Right lobe of liver (tissue), 6 donors: ENCODE measurements at regions not wholly inside any gene's neighbourhood (a gene's known extent, or its start where the extent isn't known, plus 50 kb on each side); places are given as distances from the start of the nearest gene placed in this dataset.

Experiments used
- ATAC-seq, 4 donors: fragments of 200-7000 bp; cut with Tn5 transposase; one replicate each; pipeline ENCODE4 v1.9.1; 2020; ENCODE audit warnings: mild to moderate bottlenecking in 4 of 4, moderate library complexity in 4 of 4
- DNase-seq, 3 donors: peaks; one replicate each; pipeline ENCODE4 v3.0.0-alpha.2; 2020
- H3K27ac ChIP-seq, 3 donors: fragments of 200-600 bp; one replicate each; pipeline ENCODE4 v1.8.0; 2022
- H3K27me3 ChIP-seq, 2 donors: fragments of 200-600 bp; one replicate each; pipeline ENCODE4 v1.8.0; 2022
- H3K36me3 ChIP-seq, 4 donors: fragments of 200-600 bp; sonication (generic) in 1 of 4; one replicate each; pipeline versions ENCODE4 v1.5.1 to v1.8.0; 2017 to 2022; ENCODE audit warnings: control low read depth in 1 of 4
- H3K4me1 ChIP-seq, 4 donors: fragments of 200-600 bp; sonication (generic) in 1 of 4; one replicate each; pipeline versions ENCODE4 v1.5.1 to v1.8.0; 2017 to 2022; ENCODE audit warnings: control low read depth in 1 of 4
- H3K4me3 ChIP-seq, 3 donors: fragments of 200-600 bp; one replicate each; pipeline ENCODE4 v1.8.0; 2022
- H3K9me3 ChIP-seq, 4 donors: fragments of 200-600 bp; sonication (generic) in 1 of 4; one replicate each; pipeline versions ENCODE4 v1.5.1 to v1.8.0; 2017 to 2022; ENCODE audit warnings: control low read depth in 1 of 4
- POLR2A ChIP-seq: fragments of 450-650 bp; IDR thresholded peaks from one replicate; pipeline ENCODE4 v1.6.1; 2017; ENCODE audit warnings: antibody characterized with exemption, mild to moderate bottlenecking
- WGBS: methylation state at CpG from one replicate; pipeline ENCODE4 v1.1.6; 2018; ENCODE audit warnings: low coverage, low lambda C conversion rate; ENCODE audit not compliant: insufficient coverage; ENCODE audit errors: missing lambda C conversion rate; 5-methylcytosine and 5-hydroxymethylcytosine counted together
- intact Hi-C, 2 donors: fragments of 100-400 bp; cut with DNase I; formaldehyde crosslinking; loops; one replicate each; pipeline versions ENCODE4 v1.11.2 to v1.14.1; 2022
- TF ChIP-seq, protein P1 (sequence below), 4 donors: fragments of 200-600 bp in 3 of 4; fragments of 450-650 bp in 1 of 4; IDR thresholded peaks; one replicate each; pipeline versions ENCODE4 v1.5.1 to v1.8.0; 2016 to 2022; ENCODE audit warnings: antibody characterized with exemption in 4 of 4, mild to moderate bottlenecking in 2 of 4
- donor health status: DM: no; HTN: yes; CAD: no.
- donor health status: DM: no; HTN: no; CAD: no.
- donor health status: DM: no; HTN: no; CAD: no.
- donor health status: DM: no; HTN: yes; CAD: no.
- donor health status: DM: no; HTN: yes; CAD: no.

DNA sequence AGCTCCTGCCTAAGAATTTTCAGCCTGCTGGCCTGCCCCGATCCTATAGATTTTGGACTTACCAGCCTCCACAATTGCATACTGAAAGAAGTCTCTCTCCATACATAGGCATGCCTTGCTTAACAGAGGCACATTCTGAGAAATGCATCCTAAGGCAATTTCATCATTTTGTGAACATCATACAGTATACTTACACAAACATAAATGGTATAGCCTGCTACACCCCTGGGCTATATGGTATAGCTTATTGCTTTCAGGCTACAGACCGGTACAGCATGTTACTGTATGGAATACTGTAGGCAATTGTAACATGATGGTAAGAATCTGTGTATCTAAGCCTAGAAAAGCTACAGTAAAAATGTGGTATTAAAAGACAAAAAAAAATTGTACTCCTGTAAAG lies 174.7 kb downstream of the NRIP1 start:
- DNase-seq (no peak), ATAC-seq (no peak)
- H3K27me3 ChIP-seq, result no peaks in the 10 kb centered on the region

GRCh38 chr21:14889080-14889810 lies 175.6 kb downstream of the NRIP1 start:
- no peaks in the 10 kb centered on the region for H3K9me3 ChIP-seq
- DNase-seq, result peak in 2 of 3 donors; percentile 29 to 66
- ATAC-seq, result peak; percentile 73 to 90 (median 80)
- H3K27me3 ChIP-seq, result no peaks in the 10 kb centered on the region
- no peaks in the 10 kb centered on the region for H3K36me3 ChIP-seq
- WGBS, result 13% methylated on average over 5 of the region's 5 CpGs
- H3K4me3 ChIP-seq, result no peak overlapping the region
- peak overlapping the region; percentile 42 to 61 (median 46) for H3K27ac ChIP-seq
- peaks cover 0 to 35% (median 15%) of the 10 kb centered on the region in 4 donors for H3K4me1 ChIP-seq
- TF ChIP-seq, protein P1, sequence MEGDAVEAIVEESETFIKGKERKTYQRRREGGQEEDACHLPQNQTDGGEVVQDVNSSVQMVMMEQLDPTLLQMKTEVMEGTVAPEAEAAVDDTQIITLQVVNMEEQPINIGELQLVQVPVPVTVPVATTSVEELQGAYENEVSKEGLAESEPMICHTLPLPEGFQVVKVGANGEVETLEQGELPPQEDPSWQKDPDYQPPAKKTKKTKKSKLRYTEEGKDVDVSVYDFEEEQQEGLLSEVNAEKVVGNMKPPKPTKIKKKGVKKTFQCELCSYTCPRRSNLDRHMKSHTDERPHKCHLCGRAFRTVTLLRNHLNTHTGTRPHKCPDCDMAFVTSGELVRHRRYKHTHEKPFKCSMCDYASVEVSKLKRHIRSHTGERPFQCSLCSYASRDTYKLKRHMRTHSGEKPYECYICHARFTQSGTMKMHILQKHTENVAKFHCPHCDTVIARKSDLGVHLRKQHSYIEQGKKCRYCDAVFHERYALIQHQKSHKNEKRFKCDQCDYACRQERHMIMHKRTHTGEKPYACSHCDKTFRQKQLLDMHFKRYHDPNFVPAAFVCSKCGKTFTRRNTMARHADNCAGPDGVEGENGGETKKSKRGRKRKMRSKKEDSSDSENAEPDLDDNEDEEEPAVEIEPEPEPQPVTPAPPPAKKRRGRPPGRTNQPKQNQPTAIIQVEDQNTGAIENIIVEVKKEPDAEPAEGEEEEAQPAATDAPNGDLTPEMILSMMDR (IDR thresholded peaks at IDR 0.05), result no peak
- no peak for TF ChIP-seq POLR2A
- intact Hi-C loops, result no loop called here

More for the DNA sequence above, 174.7 kb downstream of the NRIP1 start:
- Histone ChIP-seq H3K4me1 (peaks cover 0 to 35% (median 15%) of the 10 kb centered on the region in 4 donors), H3K9me3 (no peaks in the 10 kb centered on the region), H3K4me3 (no peak overlapping the region), H3K36me3 (no peaks in the 10 kb centered on the region), H3K27ac (peak overlapping the region in 1 of 3 donors; percentile 46)
- intact Hi-C loops, result no loop called here
- no peak for TF ChIP-seq POLR2A
- TF ChIP-seq, protein P1 (IDR thresholded peaks at IDR 0.05), result no peak
- WGBS, result 86% methylated on average over 2 of the region's 2 CpGs

- peak overlapping the region; percentile 17 to 61 (median 46) for H3K27ac ChIP-seq
- intact Hi-C loops, result no loop called here
- no peaks in the 10 kb centered on the region for H3K9me3 ChIP-seq
- H3K27me3 ChIP-seq, result no peaks in the 10 kb centered on the region
- no peak overlapping the region for H3K4me3 ChIP-seq
- no peak for DNase-seq
- peaks cover 0 to 35% (median 15%) of the 10 kb centered on the region in 4 donors for H3K4me1 ChIP-seq
- WGBS, result 89% methylated on average over 1 of the region's 1 CpG
- H3K36me3 ChIP-seq, result no peaks in the 10 kb centered on the region
- ATAC-seq, result peak in 1 of 4 donors; percentile 14
- TF ChIP-seq POLR2A, result no peak
- TF ChIP-seq, protein P1 (IDR thresholded peaks at IDR 0.05), result no peak
Observed at GRCh38 chr21:14888202-14888601, 176.6 kb downstream of the NRIP1 start.

- Histone ChIP-seq H3K9me3 (no peaks in the 10 kb centered on the region), H3K4me1 (peaks cover 0 to 35% (median 15%) of the 10 kb centered on the region in 4 donors), H3K27ac (no peak overlapping the region), H3K27me3 (no peaks in the 10 kb centered on the region), H3K4me3 (no peak overlapping the region), H3K36me3 (no peaks in the 10 kb centered on the region)
- no peak for TF ChIP-seq POLR2A
- TF ChIP-seq, protein P1 (IDR thresholded peaks at IDR 0.05), result no peak
- 100% methylated on average over 1 of the region's 1 CpG for WGBS
- DNase-seq, result no peak
- ATAC-seq, result no peak
- intact Hi-C loops, result no loop called here
Observed at GRCh38 chr21:14886001-14886400, 178.8 kb downstream of the NRIP1 start.
